ENCODE measurements at regions not wholly inside any gene's neighbourhood (a gene's known extent, or its start where the extent isn't known, plus 50 kb on each side); places are given as distances from the start of the nearest gene placed in this dataset.

GRCh38 chr7:41457832-41458437, 245.0 kb downstream of the INHBA start:
- Histone ChIP-seq H3K27ac (no peak overlapping the region), H3K4me3 (no peak overlapping the region), H3K4me1 (no peaks in the 10 kb centered on the region), H3K36me3 (no peaks in the 10 kb centered on the region), H3K27me3 (no peaks in the 10 kb centered on the region), H3K9me3 (no peaks in the 10 kb centered on the region)
- intact Hi-C loops (cut with DNase I), result no loop called here
- no peak for DNase-seq
- TF ChIP-seq EP300 (IDR thresholded peaks at IDR 0.05) (no peak), POLR2A (IDR thresholded peaks at IDR 0.05) (no peak), POLR2AphosphoS5 (IDR thresholded peaks at IDR 0.05) (no peak), CTCF (IDR thresholded peaks at IDR 0.05) (no peak)

- Histone ChIP-seq H3K4me1 (peaks cover 0 to 11% (median 2%) of the 10 kb centered on the region in 4 donors), H3K36me3 (no peaks in the 10 kb centered on the region), H3K9me3 (no peaks in the 10 kb centered on the region), H3K4me3 (no peak overlapping the region), H3K27me3 (no peaks in the 10 kb centered on the region), H3K27ac (no peak overlapping the region)
- TF ChIP-seq POLR2AphosphoS5 (IDR thresholded peaks at IDR 0.05) (no peak), POLR2A (IDR thresholded peaks at IDR 0.05) (no peak), EP300 (IDR thresholded peaks at IDR 0.05) (no peak), CTCF (IDR thresholded peaks at IDR 0.05) (no peak)
- no peak for DNase-seq
- intact Hi-C loops (cut with DNase I), result no loop called here
- WGBS, 2 donors, result 90 to 92% methylated on average over 1 of the region's 1 CpG
Measured at GRCh38 chr7:41451826-41452225, 251.1 kb downstream of the INHBA start.

GRCh38 chr7:41449694-41450093, 253.2 kb downstream of the INHBA start:
- H3K4me3 ChIP-seq, result no peak overlapping the region
- TF ChIP-seq EP300 (IDR thresholded peaks at IDR 0.05) (no peak), CTCF (IDR thresholded peaks at IDR 0.05) (no peak), POLR2A (IDR thresholded peaks at IDR 0.05) (no peak), POLR2AphosphoS5 (IDR thresholded peaks at IDR 0.05) (no peak)
- H3K27me3 ChIP-seq, result no peaks in the 10 kb centered on the region
- DNase-seq, result no peak
- 90% methylated on average over 5 of the region's 5 CpGs for WGBS, 2 donors
- no peaks in the 10 kb centered on the region for H3K9me3 ChIP-seq
- H3K27ac ChIP-seq, result no peak overlapping the region
- H3K36me3 ChIP-seq, result no peaks in the 10 kb centered on the region
- intact Hi-C loops (cut with DNase I), result no loop called here
- H3K4me1 ChIP-seq, result peaks cover 0 to 11% (median 2%) of the 10 kb centered on the region in 4 donors

GRCh38 chr7:41449286-41449685, 253.6 kb downstream of the INHBA start:
- Histone ChIP-seq H3K4me1 (peaks cover 0 to 11% (median 2%) of the 10 kb centered on the region in 4 donors), H3K27ac (no peak overlapping the region), H3K4me3 (no peak overlapping the region), H3K9me3 (no peaks in the 10 kb centered on the region), H3K27me3 (no peaks in the 10 kb centered on the region), H3K36me3 (no peaks in the 10 kb centered on the region)
- no peak for DNase-seq
- 76 to 77% methylated on average over 3 of the region's 3 CpGs for WGBS, 2 donors
- intact Hi-C loops (cut with DNase I), result no loop called here
- TF ChIP-seq EP300 (IDR thresholded peaks at IDR 0.05) (no peak), POLR2AphosphoS5 (IDR thresholded peaks at IDR 0.05) (no peak), CTCF (IDR thresholded peaks at IDR 0.05) (no peak), POLR2A (IDR thresholded peaks at IDR 0.05) (no peak)

- no peaks in the 10 kb centered on the region for H3K27me3 ChIP-seq
- H3K36me3 ChIP-seq, result no peaks in the 10 kb centered on the region
- no peaks in the 10 kb centered on the region for H3K9me3 ChIP-seq
- no peak overlapping the region for H3K27ac ChIP-seq
- DNase-seq, result no peak
- intact Hi-C loops (cut with DNase I), result no loop called here
- peaks cover 0 to 11% (median 2%) of the 10 kb centered on the region in 4 donors for H3K4me1 ChIP-seq
- no peak overlapping the region for H3K4me3 ChIP-seq
- TF ChIP-seq EP300 (IDR thresholded peaks at IDR 0.05) (no peak), POLR2AphosphoS5 (IDR thresholded peaks at IDR 0.05) (no peak), CTCF (IDR thresholded peaks at IDR 0.05) (no peak), POLR2A (IDR thresholded peaks at IDR 0.05) (no peak)
Measured at GRCh38 chr7:41448104-41448503, 254.8 kb downstream of the INHBA start.

Measured in sigmoid colon (tissue), 6 donors.